ENCODE measurements at regions not wholly inside any gene's neighbourhood (a gene's known extent, or its start where the extent isn't known, plus 50 kb on each side); places are given as distances from the start of the nearest gene placed in this dataset.
"Not testable (repeated sequence)": the region's sequence is repeated elsewhere in the genome, so short reads cannot be mapped to it uniquely, and the experiment has no call there.

- no peak overlapping the region for H2BK120ac ChIP-seq (ENCODE audit: low read depth, low read length)
- H3K4ac ChIP-seq (ENCODE audit: low read length), result no peak overlapping the region
- no peak overlapping the region for H2BK12ac ChIP-seq (ENCODE audit: low read length)
- no peak for DNase-seq (ENCODE audit: low spot score)
- H3K36me3 ChIP-seq (replicated peaks in 1 of 2; ENCODE audit: control insufficient read depth in 2 of 2, insufficient read depth in 2 of 2, low read length in 2 of 2), result no peaks in the 10 kb centered on the region
- H2AFZ ChIP-seq (ENCODE audit: low read length), result no peak overlapping the region
- no peak overlapping the region for H3K14ac ChIP-seq (ENCODE audit: low read length)
- H3K23ac ChIP-seq (ENCODE audit: low read depth, low read length, poor library complexity), result no peak overlapping the region
- H2BK15ac ChIP-seq (ENCODE audit: low read length), result no peak overlapping the region
- no peak overlapping the region for H3K4me3 ChIP-seq (ENCODE audit: low read length in 2 of 2)
- H3K9ac ChIP-seq (ENCODE audit: low read depth, low read length, poor library complexity), result no peak overlapping the region
- H4K91ac ChIP-seq (ENCODE audit: low read depth, low read length, poor library complexity), result no peak overlapping the region
- H3K4me1 ChIP-seq (ENCODE audit: control insufficient read depth in 2 of 2, insufficient read depth in 1 of 2, low read depth in 1 of 2, low read length in 2 of 2), result no peaks in the 10 kb centered on the region
- no peak overlapping the region for H4K8ac ChIP-seq (ENCODE audit: low read depth, low read length)
- no peak overlapping the region for H3K4me2 ChIP-seq (ENCODE audit: insufficient read depth, low read length, poor library complexity, severe bottlenecking)
- no peak overlapping the region for H3K18ac ChIP-seq (ENCODE audit: low read length)
- no peaks in the 10 kb centered on the region for H3K79me1 ChIP-seq (ENCODE audit: low read depth, low read length)
- H2BK5ac ChIP-seq (ENCODE audit: low read length), result no peak overlapping the region
- H3K27ac ChIP-seq (replicated peaks; ENCODE audit: low read length), result no peak overlapping the region
- H3K27me3 ChIP-seq (ENCODE audit: control insufficient read depth in 3 of 3, insufficient read depth in 3 of 3, low read depth in 1 of 3, low read length in 3 of 3), result peaks cover 0 to 3% (median 0%) of the 10 kb centered on the region in 3 experiments
- no peak overlapping the region for H2AK5ac ChIP-seq (ENCODE audit: low read depth, low read length)
- no peaks in the 10 kb centered on the region for H3K9me3 ChIP-seq (replicated peaks in 1 of 2; ENCODE audit: control insufficient read depth in 2 of 2, insufficient read depth in 1 of 2, low read depth in 1 of 2, low read length in 2 of 2)
- WGBS, 2 donors (ENCODE audit: extremely low coverage in 2 of 2, insufficient read length in 2 of 2, insufficient replicate concordance in 1 of 2), result no CpG with 5 or more reads among the region's 10 CpGs
Observed at GRCh38 chr1:147051136-147051535, 113.0 kb downstream of the NBPF12 start.

DNA sequence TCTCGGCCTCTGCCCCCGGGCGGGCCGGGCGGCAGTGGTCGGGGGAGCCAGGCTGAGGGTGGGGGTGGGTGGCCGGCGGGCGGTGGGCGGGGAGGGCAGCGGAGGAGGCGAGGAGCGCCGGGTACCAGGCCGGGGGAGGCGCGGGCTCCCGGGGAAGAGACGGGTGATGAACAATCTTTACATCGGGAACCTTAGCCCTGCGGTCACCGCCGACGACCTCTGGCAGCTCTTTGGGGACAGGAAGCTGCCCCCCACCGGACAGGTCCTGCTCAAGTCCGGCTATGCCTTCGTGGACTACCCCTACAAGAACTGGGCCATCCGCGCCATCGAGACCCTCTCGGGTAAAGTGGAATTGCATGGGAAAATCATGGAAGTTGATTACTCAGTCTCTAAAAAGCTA is 112.5 kb downstream of the NBPF12 start:
- no peak overlapping the region for H3K27ac ChIP-seq (replicated peaks; ENCODE audit: low read length)
- H3K4me1 ChIP-seq (ENCODE audit: control insufficient read depth in 2 of 2, insufficient read depth in 1 of 2, low read depth in 1 of 2, low read length in 2 of 2), result no peaks in the 10 kb centered on the region
- H2BK120ac ChIP-seq (ENCODE audit: low read depth, low read length), result no peak overlapping the region
- H3K14ac ChIP-seq (ENCODE audit: low read length), result no peak overlapping the region
- H2BK5ac ChIP-seq (ENCODE audit: low read length), result no peak overlapping the region
- no peak for DNase-seq (ENCODE audit: low spot score)
- H4K8ac ChIP-seq (ENCODE audit: low read depth, low read length), result no peak overlapping the region
- H3K4ac ChIP-seq (ENCODE audit: low read length), result no peak overlapping the region
- H3K4me2 ChIP-seq (ENCODE audit: insufficient read depth, low read length, poor library complexity, severe bottlenecking), result no peak overlapping the region
- peaks cover 0 to 3% (median 0%) of the 10 kb centered on the region in 3 experiments for H3K27me3 ChIP-seq (ENCODE audit: control insufficient read depth in 3 of 3, insufficient read depth in 3 of 3, low read depth in 1 of 3, low read length in 3 of 3)
- H2BK12ac ChIP-seq (ENCODE audit: low read length), result no peak overlapping the region
- H3K9ac ChIP-seq (ENCODE audit: low read depth, low read length, poor library complexity), result no peak overlapping the region
- no peak overlapping the region for H4K91ac ChIP-seq (ENCODE audit: low read depth, low read length, poor library complexity)
- H3K23ac ChIP-seq (ENCODE audit: low read depth, low read length, poor library complexity), result no peak overlapping the region
- no peak overlapping the region for H2BK15ac ChIP-seq (ENCODE audit: low read length)
- WGBS, 2 donors (ENCODE audit: extremely low coverage in 2 of 2, insufficient read length in 2 of 2, insufficient replicate concordance in 1 of 2), result no CpG with 5 or more reads among the region's 31 CpGs
- no peak overlapping the region for H2AK5ac ChIP-seq (ENCODE audit: low read depth, low read length)
- H3K79me1 ChIP-seq (ENCODE audit: low read depth, low read length), result no peaks in the 10 kb centered on the region
- no peaks in the 10 kb centered on the region for H3K36me3 ChIP-seq (replicated peaks in 1 of 2; ENCODE audit: control insufficient read depth in 2 of 2, insufficient read depth in 2 of 2, low read length in 2 of 2)
- H3K4me3 ChIP-seq (ENCODE audit: low read length in 2 of 2), result no peak overlapping the region
- no peak overlapping the region for H2AFZ ChIP-seq (ENCODE audit: low read length)
- H3K18ac ChIP-seq (ENCODE audit: low read length), result no peak overlapping the region
- no peaks in the 10 kb centered on the region for H3K9me3 ChIP-seq (replicated peaks in 1 of 2; ENCODE audit: control insufficient read depth in 2 of 2, insufficient read depth in 1 of 2, low read depth in 1 of 2, low read length in 2 of 2)

GRCh38 chr1:147046863-147047394 is 108.8 kb downstream of the NBPF12 start:
- H2AFZ ChIP-seq (ENCODE audit: low read length); H3K4me2 ChIP-seq (ENCODE audit: insufficient read depth, low read length, poor library complexity, severe bottlenecking); H3K27me3 ChIP-seq (ENCODE audit: control insufficient read depth in 3 of 3, insufficient read depth in 3 of 3, low read depth in 1 of 3, low read length in 3 of 3); H2BK15ac ChIP-seq (ENCODE audit: low read length); DNase-seq (ENCODE audit: low spot score); H2AK5ac ChIP-seq (ENCODE audit: low read depth, low read length); H3K4ac ChIP-seq (ENCODE audit: low read length); H3K23ac ChIP-seq (ENCODE audit: low read depth, low read length, poor library complexity); H3K4me1 ChIP-seq (ENCODE audit: control insufficient read depth in 2 of 2, insufficient read depth in 1 of 2, low read depth in 1 of 2, low read length in 2 of 2); H3K27ac ChIP-seq (replicated peaks; ENCODE audit: low read length); H2BK120ac ChIP-seq (ENCODE audit: low read depth, low read length); H3K4me3 ChIP-seq (ENCODE audit: low read length in 2 of 2); H3K18ac ChIP-seq (ENCODE audit: low read length); H3K9me3 ChIP-seq (replicated peaks in 1 of 2; ENCODE audit: control insufficient read depth in 2 of 2, insufficient read depth in 1 of 2, low read depth in 1 of 2, low read length in 2 of 2); H3K36me3 ChIP-seq (replicated peaks in 1 of 2; ENCODE audit: control insufficient read depth in 2 of 2, insufficient read depth in 2 of 2, low read length in 2 of 2); H4K8ac ChIP-seq (ENCODE audit: low read depth, low read length); H2BK5ac ChIP-seq (ENCODE audit: low read length); H3K9ac ChIP-seq (ENCODE audit: low read depth, low read length, poor library complexity); H2BK12ac ChIP-seq (ENCODE audit: low read length); H4K91ac ChIP-seq (ENCODE audit: low read depth, low read length, poor library complexity); H3K79me1 ChIP-seq (ENCODE audit: low read depth, low read length); H3K14ac ChIP-seq (ENCODE audit: low read length): not testable (repeated sequence)
- WGBS, 2 donors (ENCODE audit: extremely low coverage in 2 of 2, insufficient read length in 2 of 2, insufficient replicate concordance in 1 of 2), result no CpG with 5 or more reads among the region's 4 CpGs

GRCh38 chr1:147046189-147046862 is 108.2 kb downstream of the NBPF12 start:
- no peak overlapping the region for H2AFZ ChIP-seq (ENCODE audit: low read length)
- H3K27me3 ChIP-seq (ENCODE audit: control insufficient read depth in 3 of 3, insufficient read depth in 3 of 3, low read depth in 1 of 3, low read length in 3 of 3), result peaks cover 0 to 2% (median 0%) of the 10 kb centered on the region in 3 experiments
- H3K4ac ChIP-seq (ENCODE audit: low read length), result no peak overlapping the region
- no peak overlapping the region for H2BK15ac ChIP-seq (ENCODE audit: low read length)
- H3K9me3 ChIP-seq (replicated peaks in 1 of 2; ENCODE audit: control insufficient read depth in 2 of 2, insufficient read depth in 1 of 2, low read depth in 1 of 2, low read length in 2 of 2), result no peaks in the 10 kb centered on the region
- no peak overlapping the region for H2BK5ac ChIP-seq (ENCODE audit: low read length)
- H3K4me2 ChIP-seq (ENCODE audit: insufficient read depth, low read length, poor library complexity, severe bottlenecking), result no peak overlapping the region
- WGBS, 2 donors (ENCODE audit: extremely low coverage in 2 of 2, insufficient read length in 2 of 2, insufficient replicate concordance in 1 of 2), result no CpG with 5 or more reads among the region's 1 CpG
- H2BK12ac ChIP-seq (ENCODE audit: low read length), result no peak overlapping the region
- DNase-seq (ENCODE audit: low spot score), result no peak
- H3K4me3 ChIP-seq (ENCODE audit: low read length in 2 of 2), result no peak overlapping the region
- H3K79me1 ChIP-seq (ENCODE audit: low read depth, low read length), result no peaks in the 10 kb centered on the region
- no peak overlapping the region for H3K9ac ChIP-seq (ENCODE audit: low read depth, low read length, poor library complexity)
- H4K91ac ChIP-seq (ENCODE audit: low read depth, low read length, poor library complexity), result no peak overlapping the region
- H3K14ac ChIP-seq (ENCODE audit: low read length), result no peak overlapping the region
- H3K4me1 ChIP-seq (ENCODE audit: control insufficient read depth in 2 of 2, insufficient read depth in 1 of 2, low read depth in 1 of 2, low read length in 2 of 2), result no peaks in the 10 kb centered on the region
- H3K36me3 ChIP-seq (replicated peaks in 1 of 2; ENCODE audit: control insufficient read depth in 2 of 2, insufficient read depth in 2 of 2, low read length in 2 of 2), result no peaks in the 10 kb centered on the region
- no peak overlapping the region for H2AK5ac ChIP-seq (ENCODE audit: low read depth, low read length)
- H3K23ac ChIP-seq (ENCODE audit: low read depth, low read length, poor library complexity), result no peak overlapping the region
- no peak overlapping the region for H3K18ac ChIP-seq (ENCODE audit: low read length)
- H2BK120ac ChIP-seq (ENCODE audit: low read depth, low read length), result no peak overlapping the region
- H3K27ac ChIP-seq (replicated peaks; ENCODE audit: low read length), result no peak overlapping the region
- no peak overlapping the region for H4K8ac ChIP-seq (ENCODE audit: low read depth, low read length)
